ENCODE measurements at regions not wholly inside any gene's neighbourhood (a gene's known extent, or its start where the extent isn't known, plus 50 kb on each side); places are given as distances from the start of the nearest gene placed in this dataset.
A peak's percentile ranks its signal among the peaks of the same experiment; 100 is the strongest.

DNA sequence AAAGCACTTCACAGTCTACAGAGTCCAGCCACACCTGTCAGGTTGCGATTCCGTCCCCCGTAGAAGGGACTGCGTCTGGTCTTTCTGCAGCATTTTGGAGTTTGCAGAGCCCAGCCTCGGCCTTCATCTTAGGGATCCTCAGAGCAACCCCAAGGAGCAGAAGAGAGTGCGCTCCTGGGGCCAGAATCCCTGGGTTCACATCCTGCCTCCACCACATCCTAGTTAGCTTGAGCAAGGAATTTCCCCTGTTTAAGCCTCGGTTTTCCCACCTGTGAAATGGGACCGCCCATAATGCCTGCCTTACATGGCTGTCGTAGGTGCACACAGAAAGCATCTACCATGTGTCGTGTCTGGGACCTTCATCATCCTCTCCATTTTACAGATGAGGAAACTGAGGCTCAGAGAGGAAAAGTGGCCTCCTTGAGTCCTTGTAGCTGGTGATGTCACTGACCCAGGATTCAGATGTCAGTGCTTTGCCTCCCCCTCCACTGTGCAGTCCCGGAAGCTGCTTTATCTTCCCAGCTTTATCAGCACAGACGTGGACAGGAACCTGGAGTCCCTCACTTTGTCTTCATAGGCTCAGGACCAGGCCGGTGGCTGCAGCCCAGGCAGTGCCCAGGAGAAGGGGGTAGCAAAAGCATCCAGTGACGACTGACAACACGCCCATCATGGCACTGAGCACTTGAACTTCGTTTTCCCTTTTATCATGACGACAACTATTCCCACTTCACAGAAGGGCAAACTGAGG is 438.5 kb downstream of the MATN1 start:
- no peak overlapping the region for H3K27ac Mint-ChIP-seq
- no peaks in the 10 kb centered on the region for H3K9me3 Mint-ChIP-seq
- DNase-seq (no peak), ATAC-seq (replicated peaks in 1 of 2) (no peak)
- H3K27me3 Mint-ChIP-seq (ENCODE audit: low read depth) = peaks cover under 1% of the 10 kb centered on the region
- no peak overlapping the region for H3K4me3 Mint-ChIP-seq
- peaks cover 0 to 3% of the 10 kb centered on the region in 2 donors for H3K36me3 Mint-ChIP-seq (ENCODE audit: insufficient read depth in 2 of 2)
- H3K4me1 Mint-ChIP-seq (ENCODE audit: low read depth) = peaks cover 11% of the 10 kb centered on the region

DNA sequence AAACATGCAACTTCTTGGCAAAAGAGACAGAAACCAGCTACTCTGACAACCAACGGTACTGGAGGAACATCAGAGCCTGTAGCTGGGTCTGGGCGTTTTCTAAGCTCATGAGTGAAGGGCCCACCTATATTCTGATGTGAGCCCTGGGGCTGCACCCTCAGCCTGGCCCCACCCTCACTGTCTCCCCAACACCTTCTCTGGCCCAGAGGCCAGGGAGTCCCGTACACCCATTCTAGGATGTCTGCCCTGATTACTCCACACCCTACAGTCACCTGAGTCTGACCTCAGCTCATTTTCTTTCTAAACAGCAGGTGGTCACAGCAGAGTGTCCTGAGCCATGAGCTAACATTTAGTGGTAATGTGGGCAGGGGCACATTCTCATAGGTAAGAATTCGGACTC is 439.2 kb downstream of the MATN1 start:
- no peaks in the 10 kb centered on the region for H3K9me3 Mint-ChIP-seq
- H3K36me3 Mint-ChIP-seq (ENCODE audit: insufficient read depth in 2 of 2) = peaks cover 0 to 3% of the 10 kb centered on the region in 2 donors
- DNase-seq (no peak), ATAC-seq (replicated peaks in 1 of 2) (no peak)
- H3K27ac Mint-ChIP-seq = no peak overlapping the region
- no peak overlapping the region for H3K4me3 Mint-ChIP-seq
- peaks cover 11% of the 10 kb centered on the region for H3K4me1 Mint-ChIP-seq (ENCODE audit: low read depth)
- no peaks in the 10 kb centered on the region for H3K27me3 Mint-ChIP-seq (ENCODE audit: low read depth)

DNA sequence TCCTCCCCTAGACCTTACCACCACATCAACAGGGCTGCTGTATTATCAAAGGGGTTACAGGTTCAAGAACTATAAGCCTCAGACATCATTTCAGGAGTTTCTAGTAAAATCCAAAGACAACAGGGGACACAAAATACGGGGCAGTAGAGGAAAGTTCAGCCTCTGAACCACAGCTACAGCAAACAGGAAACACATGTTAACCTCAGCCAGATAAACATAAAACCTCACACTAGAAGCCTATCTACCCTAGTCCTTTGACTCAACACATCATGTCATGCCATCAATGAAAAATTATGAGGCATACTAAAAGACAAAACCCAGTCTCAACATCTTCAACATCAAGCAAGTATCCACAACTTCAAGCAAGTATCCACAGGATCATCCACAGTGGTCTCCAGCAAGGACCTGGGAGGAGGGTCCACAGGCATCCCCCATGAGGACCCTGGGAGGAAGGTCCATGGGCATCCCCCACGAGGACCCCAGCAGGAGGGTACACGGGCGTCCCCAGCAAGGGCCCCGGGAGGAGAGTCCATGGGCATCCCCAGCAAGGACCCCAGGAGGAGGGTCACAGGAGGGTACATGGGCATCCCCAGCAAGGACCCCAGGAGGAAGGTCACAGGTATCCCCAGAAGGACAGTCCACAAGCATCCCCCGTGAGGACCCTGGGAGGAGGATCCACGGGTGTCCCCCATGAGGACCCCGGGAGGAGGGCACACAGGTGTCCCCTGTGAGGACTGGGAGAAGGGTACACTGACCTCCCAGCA is 440.0 kb downstream of the MATN1 start:
- H3K27me3 Mint-ChIP-seq (ENCODE audit: low read depth) = no peaks in the 10 kb centered on the region
- peaks cover 11% of the 10 kb centered on the region for H3K4me1 Mint-ChIP-seq (ENCODE audit: low read depth)
- ATAC-seq (replicated peaks in 1 of 2) (peak; percentile 51 to 77), DNase-seq (no peak)
- no peak overlapping the region for H3K27ac Mint-ChIP-seq
- H3K9me3 Mint-ChIP-seq = no peaks in the 10 kb centered on the region
- H3K4me3 Mint-ChIP-seq = no peak overlapping the region
- peaks cover 0 to 3% of the 10 kb centered on the region in 2 donors for H3K36me3 Mint-ChIP-seq (ENCODE audit: insufficient read depth in 2 of 2)

GRCh38 chr1:30280572-30280971 is 442.8 kb downstream of the MATN1 start:
- H3K4me1 Mint-ChIP-seq (ENCODE audit: low read depth) = peaks cover 11% of the 10 kb centered on the region
- ATAC-seq (replicated peaks in 1 of 2) (no peak), DNase-seq (no peak)
- H3K27ac Mint-ChIP-seq = no peak overlapping the region
- H3K36me3 Mint-ChIP-seq (ENCODE audit: insufficient read depth in 2 of 2) = peaks cover 0 to 3% of the 10 kb centered on the region in 2 donors
- no peaks in the 10 kb centered on the region for H3K9me3 Mint-ChIP-seq
- H3K27me3 Mint-ChIP-seq (ENCODE audit: low read depth) = peaks cover 7% of the 10 kb centered on the region
- no peak overlapping the region for H3K4me3 Mint-ChIP-seq

DNA sequence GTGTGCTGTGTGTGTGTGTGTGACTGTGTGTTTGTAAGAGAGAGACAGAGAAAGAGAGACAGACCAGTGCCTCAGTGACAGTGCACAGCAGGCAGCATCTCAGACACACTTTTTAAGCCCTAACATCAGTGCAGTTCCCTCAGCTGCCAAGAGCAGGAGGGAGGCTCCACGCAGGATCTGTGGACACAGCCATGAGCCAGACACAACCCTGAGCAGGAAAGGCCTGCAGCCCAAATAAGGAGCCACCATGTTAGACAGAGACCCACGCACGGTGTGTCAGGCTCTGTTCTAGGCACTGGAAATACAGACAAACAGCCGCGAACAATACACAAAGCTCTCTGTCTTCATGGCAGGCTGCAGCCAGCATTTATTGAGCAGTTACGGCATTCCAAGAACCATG is 445.5 kb downstream of the MATN1 start:
- no peak for DNase-seq
- peaks cover 9% of the 10 kb centered on the region for H3K27me3 Mint-ChIP-seq (ENCODE audit: low read depth)
- H3K4me1 Mint-ChIP-seq (ENCODE audit: low read depth) = peaks cover 5% of the 10 kb centered on the region
- H3K4me3 Mint-ChIP-seq = no peak overlapping the region
- H3K36me3 Mint-ChIP-seq (ENCODE audit: insufficient read depth in 2 of 2) = no peaks in the 10 kb centered on the region
- ATAC-seq (replicated peaks in 1 of 2) = no peak
- H3K27ac Mint-ChIP-seq = no peak overlapping the region
- H3K9me3 Mint-ChIP-seq = no peaks in the 10 kb centered on the region

DNA sequence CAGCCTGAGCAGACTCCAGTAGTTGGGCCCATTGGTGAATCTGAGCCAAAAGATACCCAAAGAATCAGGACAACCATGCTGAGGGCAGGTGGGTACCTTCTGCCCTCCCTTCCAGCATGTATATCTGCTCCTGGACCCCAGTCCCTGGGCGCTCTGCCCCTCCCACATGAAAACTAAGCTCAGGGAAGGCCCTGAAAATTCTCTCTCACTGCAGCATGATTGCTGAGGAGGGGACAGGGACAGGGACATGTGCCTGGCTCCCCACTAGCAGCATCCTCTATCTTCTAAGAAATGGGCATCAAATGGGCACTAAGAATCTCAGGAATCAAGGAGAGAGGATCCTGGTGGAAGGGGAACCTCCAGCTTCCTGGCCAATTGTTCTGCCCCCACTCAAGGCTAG is 446.0 kb downstream of the MATN1 start:
- Mint-ChIP-seq H3K9me3 (no peaks in the 10 kb centered on the region), H3K27me3 (ENCODE audit: low read depth) (peaks cover 9% of the 10 kb centered on the region), H3K4me1 (ENCODE audit: low read depth) (peaks cover 4% of the 10 kb centered on the region), H3K27ac (no peak overlapping the region), H3K36me3 (ENCODE audit: insufficient read depth in 2 of 2) (no peaks in the 10 kb centered on the region), H3K4me3 (no peak overlapping the region)
- DNase-seq (no peak), ATAC-seq (replicated peaks in 1 of 2) (no peak)

DNA sequence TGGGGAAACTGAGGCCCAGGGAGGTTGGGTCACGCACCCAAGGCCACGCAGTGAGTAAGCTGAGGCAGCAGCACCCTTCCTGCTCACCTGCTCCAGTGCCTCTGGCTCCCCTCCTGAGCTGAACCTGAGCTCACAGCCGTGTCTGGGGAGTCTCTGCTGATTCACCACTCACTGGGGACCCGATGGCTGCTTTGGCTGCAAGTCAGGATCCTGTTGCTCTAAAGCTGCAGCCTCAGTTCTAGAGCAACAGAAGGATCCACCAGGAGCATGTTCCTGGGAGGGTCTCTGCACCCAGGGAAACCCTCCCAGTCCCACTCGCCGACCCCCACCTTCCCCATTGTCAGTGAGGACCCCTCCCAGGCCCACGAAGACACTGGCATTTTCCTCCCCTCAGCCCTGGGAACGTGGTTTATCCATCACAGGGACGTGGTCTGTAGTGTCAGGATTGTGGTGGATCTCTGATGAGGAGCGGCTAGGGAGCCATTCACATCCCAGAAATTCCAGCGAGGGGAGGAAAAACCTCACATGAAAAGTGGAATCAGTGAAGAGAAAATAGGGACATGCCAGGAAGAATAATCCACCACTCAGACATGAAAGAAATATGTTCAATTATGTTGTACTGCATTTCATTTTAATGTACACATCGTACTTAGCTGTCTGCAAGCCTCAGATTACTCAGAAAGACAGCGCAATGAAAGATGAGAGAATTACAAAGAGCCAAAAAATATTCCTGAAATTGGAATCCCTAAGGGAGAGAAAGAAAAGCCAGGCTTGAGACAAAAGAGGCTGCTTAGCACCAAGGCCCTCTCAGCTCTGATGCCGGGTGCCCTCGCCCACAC is 447.2 kb downstream of the MATN1 start:
- no peaks in the 10 kb centered on the region for H3K4me1 Mint-ChIP-seq (ENCODE audit: low read depth)
- H3K4me3 Mint-ChIP-seq = no peak overlapping the region
- DNase-seq (no peak), ATAC-seq (replicated peaks in 1 of 2) (no peak)
- no peaks in the 10 kb centered on the region for H3K9me3 Mint-ChIP-seq
- H3K36me3 Mint-ChIP-seq (ENCODE audit: insufficient read depth in 2 of 2) = no peaks in the 10 kb centered on the region
- no peak overlapping the region for H3K27ac Mint-ChIP-seq
- H3K27me3 Mint-ChIP-seq (ENCODE audit: low read depth) = peaks cover 9% of the 10 kb centered on the region

- H3K9me3 Mint-ChIP-seq = no peaks in the 10 kb centered on the region
- H3K36me3 Mint-ChIP-seq (ENCODE audit: insufficient read depth in 2 of 2) = no peaks in the 10 kb centered on the region
- no peak for DNase-seq
- peaks cover 9% of the 10 kb centered on the region for H3K27me3 Mint-ChIP-seq (ENCODE audit: low read depth)
- no peak for ATAC-seq (replicated peaks in 1 of 2)
- no peak overlapping the region for H3K27ac Mint-ChIP-seq
- H3K4me3 Mint-ChIP-seq = no peak overlapping the region
- H3K4me1 Mint-ChIP-seq (ENCODE audit: low read depth) = no peaks in the 10 kb centered on the region
Measured at GRCh38 chr1:30274976-30275621, 448.3 kb downstream of the MATN1 start.

GRCh38 chr1:30274173-30274970 is 449.0 kb downstream of the MATN1 start:
- ATAC-seq (replicated peaks in 1 of 2) = no peak
- Mint-ChIP-seq H3K4me1 (ENCODE audit: low read depth) (no peaks in the 10 kb centered on the region), H3K27ac (no peak overlapping the region), H3K9me3 (no peaks in the 10 kb centered on the region), H3K36me3 (ENCODE audit: insufficient read depth in 2 of 2) (no peaks in the 10 kb centered on the region), H3K4me3 (no peak overlapping the region), H3K27me3 (ENCODE audit: low read depth) (peaks cover 9% of the 10 kb centered on the region)
- no peak for DNase-seq

DNA sequence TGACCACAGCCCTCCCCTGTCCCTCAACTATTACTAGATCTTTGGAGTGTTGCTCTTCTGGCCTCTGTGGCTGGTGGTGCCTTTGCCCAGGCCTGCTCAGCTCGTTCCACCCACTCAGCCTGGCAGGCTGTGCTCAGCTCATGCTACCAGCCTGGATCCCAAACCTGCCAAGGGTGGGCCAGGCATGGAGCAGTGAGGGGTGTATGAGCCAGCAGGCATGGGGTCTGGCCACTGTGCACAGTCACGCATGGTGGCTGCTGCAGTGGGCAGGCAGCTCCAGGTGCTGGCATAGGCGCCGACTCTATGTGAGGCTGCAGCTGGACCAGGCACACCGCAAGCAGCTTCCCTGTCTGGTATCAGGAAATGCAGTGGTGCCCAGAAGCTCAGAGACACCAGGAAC is 449.9 kb downstream of the MATN1 start:
- H3K27me3 Mint-ChIP-seq (ENCODE audit: low read depth) = peaks cover 9% of the 10 kb centered on the region
- H3K27ac Mint-ChIP-seq = no peak overlapping the region
- H3K4me3 Mint-ChIP-seq = no peak overlapping the region
- ATAC-seq (replicated peaks in 1 of 2) = no peak
- H3K36me3 Mint-ChIP-seq (ENCODE audit: insufficient read depth in 2 of 2) = no peaks in the 10 kb centered on the region
- H3K9me3 Mint-ChIP-seq = no peaks in the 10 kb centered on the region
- no peaks in the 10 kb centered on the region for H3K4me1 Mint-ChIP-seq (ENCODE audit: low read depth)
- DNase-seq = no peak

DNA sequence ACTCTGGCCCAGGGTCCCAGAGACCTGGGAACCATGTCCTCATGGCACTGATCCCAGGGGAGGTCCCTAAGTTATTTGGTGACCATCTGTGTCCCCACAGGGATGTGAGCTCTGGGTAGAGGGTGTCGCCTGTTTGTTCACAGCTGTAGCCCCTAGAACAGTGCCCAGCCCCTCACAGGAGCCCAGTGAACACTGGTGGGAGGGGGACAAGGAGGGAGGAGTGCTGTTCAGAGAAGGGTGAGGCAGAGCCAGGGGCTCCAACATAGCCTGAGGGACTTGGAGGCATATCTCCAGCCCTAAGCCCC is 450.4 kb downstream of the MATN1 start:
- no peak for DNase-seq
- no peak overlapping the region for H3K27ac Mint-ChIP-seq
- no peak overlapping the region for H3K4me3 Mint-ChIP-seq
- H3K36me3 Mint-ChIP-seq (ENCODE audit: insufficient read depth in 2 of 2) = no peaks in the 10 kb centered on the region
- H3K4me1 Mint-ChIP-seq (ENCODE audit: low read depth) = no peaks in the 10 kb centered on the region
- no peaks in the 10 kb centered on the region for H3K9me3 Mint-ChIP-seq
- ATAC-seq (replicated peaks in 1 of 2) = no peak
- peaks cover 9% of the 10 kb centered on the region for H3K27me3 Mint-ChIP-seq (ENCODE audit: low read depth)

- no peak overlapping the region for H3K4me3 Mint-ChIP-seq
- no peak overlapping the region for H3K27ac Mint-ChIP-seq
- no peaks in the 10 kb centered on the region for H3K9me3 Mint-ChIP-seq
- no peak for DNase-seq
- H3K4me1 Mint-ChIP-seq (ENCODE audit: low read depth) = no peaks in the 10 kb centered on the region
- no peak for ATAC-seq (replicated peaks in 1 of 2)
- H3K36me3 Mint-ChIP-seq (ENCODE audit: insufficient read depth in 2 of 2) = no peaks in the 10 kb centered on the region
- peaks cover 9% of the 10 kb centered on the region for H3K27me3 Mint-ChIP-seq (ENCODE audit: low read depth)
Measured at GRCh38 chr1:30272277-30273020, 450.9 kb downstream of the MATN1 start.

All from activated T-cell treated with anti-CD3 and anti-CD28 coated beads, Interleukin-2, amount 50 U/mL, for 72 hours (primary cell).